Body of pancreas (tissue), 4 donors: ENCODE measurements at regions not wholly inside any gene's neighbourhood (a gene's known extent, or its start where the extent isn't known, plus 50 kb on each side); places are given as distances from the start of the nearest gene placed in this dataset.

Experiments
- ATAC-seq: fragments of 150-250 bp; one replicate; pipeline ENCODE4 v1.9.1; 2016
- DNase-seq, 4 donors: peaks; one replicate each; pipeline ENCODE4 v3.0.0-alpha.2; 2019
- H3K27ac ChIP-seq, 4 donors: fragments of 200-600 bp; sonication (generic); 1 replicate in 3 of 4; 2 replicates in 1 of 4; pipeline versions ENCODE4 v1.5.1 to v1.6.1; 2016 to 2019; ENCODE audit warnings: mild to moderate bottlenecking in 1 of 4, mixed read lengths in 1 of 4, moderate library complexity in 1 of 4
- H3K27me3 ChIP-seq, 2 donors: fragments of 200-600 bp; sonication (generic); one replicate each; pipeline ENCODE4 v1.6.0; 2016; ENCODE audit warnings: mild to moderate bottlenecking in 1 of 2
- H3K36me3 ChIP-seq, 2 donors: fragments of 200-600 bp; sonication (generic); replicated peaks in 1 of 2; 2 replicates each; pipeline ENCODE4 v1.5.1; 2016; ENCODE audit warnings: low read depth in 2 of 2; ENCODE audit not compliant: insufficient read depth in 1 of 2
- H3K4me1 ChIP-seq: fragments of 200-600 bp; sonication (generic); one replicate; pipeline ENCODE4 v1.6.0; 2016
- H3K4me3 ChIP-seq, 2 donors: fragments of 200-600 bp; sonication (generic); 1 replicate in 1 of 2; 2 replicates in 1 of 2; pipeline ENCODE4 v1.5.1; 2016 to 2019
- H3K9me3 ChIP-seq, 3 donors: fragments of 200-600 bp; sonication (generic); 1 replicate in 2 of 3; 2 replicates in 1 of 3; pipeline ENCODE4 v1.5.1; 2016
- POLR2A ChIP-seq, 3 donors: fragments of 450-650 bp; IDR thresholded peaks; one replicate each; pipeline ENCODE4 v1.6.1; 2016; ENCODE audit warnings: antibody characterized with exemption in 3 of 3, mild to moderate bottlenecking in 2 of 3
- WGBS, 2 donors: methylation state at CpG; one replicate each; pipeline ENCODE4 v1.1.5; 2017; 5-methylcytosine and 5-hydroxymethylcytosine counted together
- intact Hi-C: fragments of 100-400 bp; cut with DNase I; formaldehyde crosslinking; loops from one replicate; pipeline ENCODE4 v1.15.1; 2023
- TF ChIP-seq, protein P1 (sequence below), 7 experiments: fragments of 450-650 bp in 4 of 7; fragments of 200-600 bp in 3 of 7; sonication (generic) in 3 of 7; IDR thresholded peaks; one replicate each; pipeline ENCODE4 v1.5.1; 2016 to 2019; ENCODE audit warnings: antibody characterized with exemption in 7 of 7

- intact Hi-C loops = no loop called here
- Histone ChIP-seq H3K4me1 (no peaks in the 10 kb centered on the region), H3K9me3 (no peaks in the 10 kb centered on the region), H3K27me3 (no peaks in the 10 kb centered on the region), H3K4me3 (no peak overlapping the region), H3K36me3 (no peaks in the 10 kb centered on the region), H3K27ac (no peak overlapping the region)
- no peak for TF ChIP-seq POLR2A (IDR thresholded peaks at IDR 0.05)
- TF ChIP-seq, protein P1, sequence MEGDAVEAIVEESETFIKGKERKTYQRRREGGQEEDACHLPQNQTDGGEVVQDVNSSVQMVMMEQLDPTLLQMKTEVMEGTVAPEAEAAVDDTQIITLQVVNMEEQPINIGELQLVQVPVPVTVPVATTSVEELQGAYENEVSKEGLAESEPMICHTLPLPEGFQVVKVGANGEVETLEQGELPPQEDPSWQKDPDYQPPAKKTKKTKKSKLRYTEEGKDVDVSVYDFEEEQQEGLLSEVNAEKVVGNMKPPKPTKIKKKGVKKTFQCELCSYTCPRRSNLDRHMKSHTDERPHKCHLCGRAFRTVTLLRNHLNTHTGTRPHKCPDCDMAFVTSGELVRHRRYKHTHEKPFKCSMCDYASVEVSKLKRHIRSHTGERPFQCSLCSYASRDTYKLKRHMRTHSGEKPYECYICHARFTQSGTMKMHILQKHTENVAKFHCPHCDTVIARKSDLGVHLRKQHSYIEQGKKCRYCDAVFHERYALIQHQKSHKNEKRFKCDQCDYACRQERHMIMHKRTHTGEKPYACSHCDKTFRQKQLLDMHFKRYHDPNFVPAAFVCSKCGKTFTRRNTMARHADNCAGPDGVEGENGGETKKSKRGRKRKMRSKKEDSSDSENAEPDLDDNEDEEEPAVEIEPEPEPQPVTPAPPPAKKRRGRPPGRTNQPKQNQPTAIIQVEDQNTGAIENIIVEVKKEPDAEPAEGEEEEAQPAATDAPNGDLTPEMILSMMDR (IDR thresholded peaks at IDR 0.05) = no peak
- DNase-seq (no peak), ATAC-seq (no peak)
- WGBS, 2 donors = 70 to 72% methylated on average over 17 of the region's 17 CpGs
These were observed 190.3 kb upstream of the SHH start for GRCh38 chr7:156002362-156003066.

DNA sequence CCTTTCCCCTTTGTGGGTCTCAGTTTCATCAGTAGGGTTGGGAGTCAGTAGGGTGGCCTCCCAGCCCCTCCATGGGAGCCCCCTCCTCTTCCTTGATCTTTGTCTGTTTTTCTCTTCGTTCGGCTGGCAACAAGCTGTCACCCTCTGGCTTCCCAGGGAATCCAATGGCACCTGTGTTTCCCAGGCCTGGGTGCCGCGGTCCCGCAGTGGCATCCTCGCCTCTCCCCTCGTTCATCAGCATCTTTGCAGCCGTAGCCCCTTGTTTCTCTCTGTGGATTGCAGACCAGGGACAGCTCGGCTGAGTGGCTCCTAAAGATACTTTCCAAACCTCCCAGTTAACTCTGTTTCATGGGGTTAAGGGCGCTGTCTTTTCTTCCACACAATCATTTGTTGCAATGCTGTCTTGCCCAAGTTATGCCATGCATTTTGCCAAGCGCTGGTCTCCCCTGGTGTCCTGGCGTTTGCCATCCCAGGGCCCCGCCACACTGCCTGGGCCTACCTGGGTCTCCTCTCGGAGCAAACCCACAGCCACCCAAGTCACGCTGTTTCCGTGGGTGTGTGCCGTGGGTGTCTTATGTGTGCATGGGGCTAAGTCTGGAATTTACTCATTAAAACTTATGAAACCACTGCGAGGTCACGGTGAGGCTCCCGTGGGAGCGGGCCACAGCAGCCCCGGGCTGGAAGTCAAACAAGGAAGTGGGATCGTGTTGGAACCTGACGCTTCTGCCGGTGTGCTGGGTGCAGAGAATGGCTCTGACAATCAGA is 189.4 kb upstream of the SHH start:
- H3K4me1 ChIP-seq = no peaks in the 10 kb centered on the region
- ATAC-seq (no peak), DNase-seq (no peak)
- WGBS, 2 donors = 78 to 81% methylated on average over 24 to 25 of the region's 25 CpGs
- no peaks in the 10 kb centered on the region for H3K27me3 ChIP-seq
- no peak overlapping the region for H3K4me3 ChIP-seq
- no peak for TF ChIP-seq POLR2A (IDR thresholded peaks at IDR 0.05)
- TF ChIP-seq, protein P1 (IDR thresholded peaks at IDR 0.05) = no peak
- intact Hi-C loops = no loop called here
- no peak overlapping the region for H3K27ac ChIP-seq
- H3K36me3 ChIP-seq = no peaks in the 10 kb centered on the region
- no peaks in the 10 kb centered on the region for H3K9me3 ChIP-seq

- DNase-seq (no peak), ATAC-seq (no peak)
- Histone ChIP-seq H3K36me3 (no peaks in the 10 kb centered on the region), H3K4me3 (no peak overlapping the region), H3K9me3 (no peaks in the 10 kb centered on the region), H3K4me1 (no peaks in the 10 kb centered on the region), H3K27ac (no peak overlapping the region), H3K27me3 (no peaks in the 10 kb centered on the region)
- intact Hi-C loops = no loop called here
- WGBS, 2 donors = 76 to 81% methylated on average over 24 to 27 of the region's 27 CpGs
- TF ChIP-seq POLR2A (IDR thresholded peaks at IDR 0.05) = no peak
These were observed 188.5 kb upstream of the SHH start for GRCh38 chr7:156000601-156001396.

- TF ChIP-seq POLR2A (IDR thresholded peaks at IDR 0.05) = no peak
- TF ChIP-seq, protein P1 (IDR thresholded peaks at IDR 0.05) = no peak
- Histone ChIP-seq H3K9me3 (no peaks in the 10 kb centered on the region), H3K27ac (no peak overlapping the region), H3K27me3 (no peaks in the 10 kb centered on the region), H3K4me1 (no peaks in the 10 kb centered on the region), H3K36me3 (no peaks in the 10 kb centered on the region), H3K4me3 (no peak overlapping the region)
- 83 to 86% methylated on average over 28 to 29 of the region's 29 CpGs for WGBS, 2 donors
- DNase-seq (no peak), ATAC-seq (no peak)
- intact Hi-C loops = no loop called here
These were observed 187.6 kb upstream of the SHH start for GRCh38 chr7:155999631-156000489.
